ENCODE measurements at regions not wholly inside any gene's neighbourhood (a gene's known extent, or its start where the extent isn't known, plus 50 kb on each side); places are given as distances from the start of the nearest gene placed in this dataset.

GRCh38 chr11:13134066-13134465, 125.0 kb downstream of the RASSF10 start:
- TF ChIP-seq CTCF (IDR thresholded peaks at IDR 0.05; ENCODE audit: low read depth, low read length), result no peak
- no peak for TF ChIP-seq POLR2A (IDR thresholded peaks at IDR 0.05; ENCODE audit: extremely low read depth, insufficient read length)
- TF ChIP-seq, protein P1, sequence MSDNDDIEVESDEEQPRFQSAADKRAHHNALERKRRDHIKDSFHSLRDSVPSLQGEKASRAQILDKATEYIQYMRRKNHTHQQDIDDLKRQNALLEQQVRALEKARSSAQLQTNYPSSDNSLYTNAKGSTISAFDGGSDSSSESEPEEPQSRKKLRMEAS (IDR thresholded peaks at IDR 0.05; ENCODE audit: low read depth, low read length), result no peak
